Ovary (tissue), 3 donors: ENCODE measurements at regions not wholly inside any gene's neighbourhood (a gene's known extent, or its start where the extent isn't known, plus 50 kb on each side); places are given as distances from the start of the nearest gene placed in this dataset.

Source experiments
- CTCF ChIP-seq, 3 donors: fragments of 450-650 bp in 2 of 3; fragments of 200-600 bp in 1 of 3; IDR thresholded peaks; one replicate each; pipeline versions ENCODE4 v1.5.1 to v1.8.0; 2016 to 2022; ENCODE audit warnings: antibody characterized with exemption in 3 of 3, mild to moderate bottlenecking in 1 of 3
- EP300 ChIP-seq: sonication (generic); formaldehyde crosslinking; IDR thresholded peaks from one replicate; pipeline ENCODE4 v1.6.1; 2017; ENCODE audit warnings: antibody characterized with exemption
- donor health status: DM: no; HTN: no; CAD: no.

- TF ChIP-seq CTCF (IDR thresholded peaks at IDR 0.05): no peak
- no peak for TF ChIP-seq EP300
Observed at GRCh38 chr12:14313379-14314138, 51.9 kb upstream of the ATF7IP start.
